GM06990 (cell line): ENCODE measurements at regions not wholly inside any gene's neighbourhood (a gene's known extent, or its start where the extent isn't known, plus 50 kb on each side); places are given as distances from the start of the nearest gene placed in this dataset.
"Not testable (repeated sequence)": the region's sequence is repeated elsewhere in the genome, so short reads cannot be mapped to it uniquely, and the experiment has no call there.

Source experiments
- DNase-seq: peaks from one replicate; pipeline ENCODE4 v3.0.0-alpha.2; 2011; ENCODE audit not compliant: insufficient read length; ENCODE audit errors: extremely low read depth
- H3K27me3 ChIP-seq: replicated peaks from 2 replicates; pipeline ENCODE4 v1.6.0; 2011; ENCODE audit warnings: low read length; ENCODE audit not compliant: control insufficient read depth, insufficient read depth
- H3K36me3 ChIP-seq: 2 replicates; pipeline ENCODE4 v1.5.1; 2011; ENCODE audit warnings: low read length; ENCODE audit not compliant: control insufficient read depth, insufficient read depth
- H3K4me3 ChIP-seq: replicated peaks from 2 replicates; pipeline ENCODE4 v1.5.1; 2011; ENCODE audit warnings: low read depth, mild to moderate bottlenecking, control low read depth, low read length
- CTCF ChIP-seq: IDR thresholded peaks from 2 replicates; pipeline ENCODE4 v1.5.1; 2011; ENCODE audit warnings: low read length, control low read depth, mild to moderate bottlenecking, inconsistent platforms; ENCODE audit not compliant: insufficient read depth, poor library complexity, severe bottlenecking

GRCh38 chr16:54748611-54749190 is 182.0 kb upstream of the IRX5 start:
- no peak for DNase-seq
- no peak overlapping the region for H3K4me3 ChIP-seq
- no peaks in the 10 kb centered on the region for H3K36me3 ChIP-seq
- H3K27me3 ChIP-seq = no peaks in the 10 kb centered on the region
- TF ChIP-seq CTCF = no peak

- Histone ChIP-seq H3K27me3 (no peaks in the 10 kb centered on the region), H3K4me3 (no peak overlapping the region), H3K36me3 (no peaks in the 10 kb centered on the region)
- no peak for DNase-seq
- TF ChIP-seq CTCF = no peak
Measured at GRCh38 chr16:54746596-54746995, 184.1 kb upstream of the IRX5 start.

- no peak for DNase-seq
- no peaks in the 10 kb centered on the region for H3K36me3 ChIP-seq
- no peak for TF ChIP-seq CTCF
Measured at GRCh38 chr16:54744998-54745397, 185.7 kb upstream of the IRX5 start.

GRCh38 chr16:54742436-54742835 is 188.2 kb upstream of the IRX5 start:
- no peaks in the 10 kb centered on the region for H3K36me3 ChIP-seq
- no peak for DNase-seq
- no peaks in the 10 kb centered on the region for H3K27me3 ChIP-seq
- H3K4me3 ChIP-seq = no peak overlapping the region
- no peak for TF ChIP-seq CTCF

More at GRCh38 chr16:54744998-54745397, 185.7 kb upstream of the IRX5 start:
- no peak overlapping the region for H3K4me3 ChIP-seq
- H3K27me3 ChIP-seq = no peaks in the 10 kb centered on the region

- no peak for TF ChIP-seq CTCF
Measured at GRCh38 chr16:54739381-54739780, 191.3 kb upstream of the IRX5 start.

GRCh38 chr16:54734156-54734555 is 196.5 kb upstream of the IRX5 start:
- no peak for DNase-seq
- Histone ChIP-seq H3K36me3 (no peaks in the 10 kb centered on the region), H3K27me3 (no peaks in the 10 kb centered on the region), H3K4me3 (no peak overlapping the region)
- no peak for TF ChIP-seq CTCF

More at GRCh38 chr16:54739381-54739780, 191.3 kb upstream of the IRX5 start:
- no peaks in the 10 kb centered on the region for H3K27me3 ChIP-seq
- no peak overlapping the region for H3K4me3 ChIP-seq
- no peaks in the 10 kb centered on the region for H3K36me3 ChIP-seq
- DNase-seq = no peak

GRCh38 chr16:54727696-54728095 is 203.0 kb upstream of the IRX5 start:
- not testable (repeated sequence) for H3K36me3 ChIP-seq, H3K4me3 ChIP-seq, DNase-seq, H3K27me3 ChIP-seq
